WTC11 (cell line): ENCODE measurements at regions not wholly inside any gene's neighbourhood (a gene's known extent, or its start where the extent isn't known, plus 50 kb on each side); places are given as distances from the start of the nearest gene placed in this dataset.

Experiments used
- NFE2L1 ChIP-seq: sonication (generic); formaldehyde crosslinking; IDR thresholded peaks from 2 replicates; pipeline ENCODE4 v1.8.1; 2023; ENCODE audit warnings: missing genetic modification reagents
- TF ChIP-seq, protein P1 (sequence below): fragments of 200-600 bp; IDR thresholded peaks from 2 replicates; pipeline ENCODE4 v1.8.0; 2022; ENCODE audit warnings: antibody characterized with exemption
- TF ChIP-seq, protein P2 (sequence below): sonication (generic); formaldehyde crosslinking; IDR thresholded peaks from 2 replicates; pipeline ENCODE4 v1.8.0; 2022; ENCODE audit warnings: mild to moderate bottlenecking, missing genetic modification reagents
- TF ChIP-seq, protein P3 (sequence below): sonication (generic); formaldehyde crosslinking; IDR thresholded peaks from 2 replicates; pipeline ENCODE4 v1.8.1; 2023; ENCODE audit warnings: mild to moderate bottlenecking, moderate library complexity, missing genetic modification reagents

DNA sequence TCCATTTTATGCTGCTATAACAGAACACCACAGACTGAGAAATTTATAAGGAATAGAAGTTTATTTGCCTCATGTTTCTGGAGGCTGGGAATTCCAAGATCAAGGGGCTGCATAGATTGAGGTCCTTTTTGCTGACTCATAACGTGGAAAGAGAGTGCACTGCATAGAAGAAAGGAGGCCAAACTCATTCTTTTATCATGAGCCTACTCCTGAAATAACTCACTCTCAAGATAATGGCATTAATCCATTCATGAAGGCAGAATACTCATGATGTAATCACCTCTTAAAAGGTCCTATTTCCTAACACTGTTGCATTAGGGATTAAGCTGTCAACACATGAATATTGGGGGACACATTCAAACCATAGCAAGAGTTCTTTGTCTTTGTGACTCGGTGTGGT lies 60.0 kb upstream of the FBXO33 start:
- TF ChIP-seq, protein P1, sequence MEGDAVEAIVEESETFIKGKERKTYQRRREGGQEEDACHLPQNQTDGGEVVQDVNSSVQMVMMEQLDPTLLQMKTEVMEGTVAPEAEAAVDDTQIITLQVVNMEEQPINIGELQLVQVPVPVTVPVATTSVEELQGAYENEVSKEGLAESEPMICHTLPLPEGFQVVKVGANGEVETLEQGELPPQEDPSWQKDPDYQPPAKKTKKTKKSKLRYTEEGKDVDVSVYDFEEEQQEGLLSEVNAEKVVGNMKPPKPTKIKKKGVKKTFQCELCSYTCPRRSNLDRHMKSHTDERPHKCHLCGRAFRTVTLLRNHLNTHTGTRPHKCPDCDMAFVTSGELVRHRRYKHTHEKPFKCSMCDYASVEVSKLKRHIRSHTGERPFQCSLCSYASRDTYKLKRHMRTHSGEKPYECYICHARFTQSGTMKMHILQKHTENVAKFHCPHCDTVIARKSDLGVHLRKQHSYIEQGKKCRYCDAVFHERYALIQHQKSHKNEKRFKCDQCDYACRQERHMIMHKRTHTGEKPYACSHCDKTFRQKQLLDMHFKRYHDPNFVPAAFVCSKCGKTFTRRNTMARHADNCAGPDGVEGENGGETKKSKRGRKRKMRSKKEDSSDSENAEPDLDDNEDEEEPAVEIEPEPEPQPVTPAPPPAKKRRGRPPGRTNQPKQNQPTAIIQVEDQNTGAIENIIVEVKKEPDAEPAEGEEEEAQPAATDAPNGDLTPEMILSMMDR = no peak
- no peak for TF ChIP-seq NFE2L1 (CRISPR knock-in tag)
- TF ChIP-seq, protein P2, sequence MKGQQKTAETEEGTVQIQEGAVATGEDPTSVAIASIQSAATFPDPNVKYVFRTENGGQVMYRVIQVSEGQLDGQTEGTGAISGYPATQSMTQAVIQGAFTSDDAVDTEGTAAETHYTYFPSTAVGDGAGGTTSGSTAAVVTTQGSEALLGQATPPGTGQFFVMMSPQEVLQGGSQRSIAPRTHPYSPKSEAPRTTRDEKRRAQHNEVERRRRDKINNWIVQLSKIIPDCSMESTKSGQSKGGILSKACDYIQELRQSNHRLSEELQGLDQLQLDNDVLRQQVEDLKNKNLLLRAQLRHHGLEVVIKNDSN (CRISPR knock-in tag) = no peak
- TF ChIP-seq, protein P3, sequence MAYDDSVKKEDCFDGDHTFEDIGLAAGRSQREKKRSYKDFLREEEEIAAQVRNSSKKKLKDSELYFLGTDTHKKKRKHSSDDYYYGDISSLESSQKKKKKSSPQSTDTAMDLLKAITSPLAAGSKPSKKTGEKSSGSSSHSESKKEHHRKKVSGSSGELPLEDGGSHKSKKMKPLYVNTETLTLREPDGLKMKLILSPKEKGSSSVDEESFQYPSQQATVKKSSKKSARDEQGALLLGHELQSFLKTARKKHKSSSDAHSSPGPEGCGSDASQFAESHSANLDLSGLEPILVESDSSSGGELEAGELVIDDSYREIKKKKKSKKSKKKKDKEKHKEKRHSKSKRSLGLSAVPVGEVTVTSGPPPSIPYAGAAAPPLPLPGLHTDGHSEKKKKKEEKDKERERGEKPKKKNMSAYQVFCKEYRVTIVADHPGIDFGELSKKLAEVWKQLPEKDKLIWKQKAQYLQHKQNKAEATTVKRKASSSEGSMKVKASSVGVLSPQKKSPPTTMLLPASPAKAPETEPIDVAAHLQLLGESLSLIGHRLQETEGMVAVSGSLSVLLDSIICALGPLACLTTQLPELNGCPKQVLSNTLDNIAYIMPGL (CRISPR knock-in tag) = no peak
